AG09319 (cell line): ENCODE measurements at regions not wholly inside any gene's neighbourhood (a gene's known extent, or its start where the extent isn't known, plus 50 kb on each side); places are given as distances from the start of the nearest gene placed in this dataset.
"Not testable (repeated sequence)": the region's sequence is repeated elsewhere in the genome, so short reads cannot be mapped to it uniquely, and the experiment has no call there.

ENCODE experiments used
- DNase-seq: peaks from one replicate; pipeline ENCODE4 v3.0.0-alpha.2; 2010; ENCODE audit warnings: low read depth; ENCODE audit errors: extremely low read depth
- TF ChIP-seq, protein P1 (sequence below): IDR thresholded peaks from 2 replicates; pipeline ENCODE4 v1.5.1; 2011; ENCODE audit warnings: low read depth, mild to moderate bottlenecking, inconsistent platforms, low read length, moderate library complexity

GRCh38 chr3:159039286-159039685, 237.4 kb downstream of the MFSD1 start:
- TF ChIP-seq, protein P1, sequence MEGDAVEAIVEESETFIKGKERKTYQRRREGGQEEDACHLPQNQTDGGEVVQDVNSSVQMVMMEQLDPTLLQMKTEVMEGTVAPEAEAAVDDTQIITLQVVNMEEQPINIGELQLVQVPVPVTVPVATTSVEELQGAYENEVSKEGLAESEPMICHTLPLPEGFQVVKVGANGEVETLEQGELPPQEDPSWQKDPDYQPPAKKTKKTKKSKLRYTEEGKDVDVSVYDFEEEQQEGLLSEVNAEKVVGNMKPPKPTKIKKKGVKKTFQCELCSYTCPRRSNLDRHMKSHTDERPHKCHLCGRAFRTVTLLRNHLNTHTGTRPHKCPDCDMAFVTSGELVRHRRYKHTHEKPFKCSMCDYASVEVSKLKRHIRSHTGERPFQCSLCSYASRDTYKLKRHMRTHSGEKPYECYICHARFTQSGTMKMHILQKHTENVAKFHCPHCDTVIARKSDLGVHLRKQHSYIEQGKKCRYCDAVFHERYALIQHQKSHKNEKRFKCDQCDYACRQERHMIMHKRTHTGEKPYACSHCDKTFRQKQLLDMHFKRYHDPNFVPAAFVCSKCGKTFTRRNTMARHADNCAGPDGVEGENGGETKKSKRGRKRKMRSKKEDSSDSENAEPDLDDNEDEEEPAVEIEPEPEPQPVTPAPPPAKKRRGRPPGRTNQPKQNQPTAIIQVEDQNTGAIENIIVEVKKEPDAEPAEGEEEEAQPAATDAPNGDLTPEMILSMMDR = no peak
- no peak for DNase-seq

GRCh38 chr3:159045279-159045885, 243.5 kb downstream of the MFSD1 start:
- TF ChIP-seq, protein P1 = no peak
- no peak for DNase-seq

- TF ChIP-seq, protein P1 = no peak
- no peak for DNase-seq
These were observed 245.5 kb downstream of the MFSD1 start for GRCh38 chr3:159047361-159047760.

- DNase-seq = not testable (repeated sequence)
These were observed 250.6 kb downstream of the MFSD1 start for GRCh38 chr3:159052494-159052893.

GRCh38 chr3:159057621-159058020, 255.8 kb downstream of the MFSD1 start:
- TF ChIP-seq, protein P1 = no peak
- DNase-seq = no peak

DNA sequence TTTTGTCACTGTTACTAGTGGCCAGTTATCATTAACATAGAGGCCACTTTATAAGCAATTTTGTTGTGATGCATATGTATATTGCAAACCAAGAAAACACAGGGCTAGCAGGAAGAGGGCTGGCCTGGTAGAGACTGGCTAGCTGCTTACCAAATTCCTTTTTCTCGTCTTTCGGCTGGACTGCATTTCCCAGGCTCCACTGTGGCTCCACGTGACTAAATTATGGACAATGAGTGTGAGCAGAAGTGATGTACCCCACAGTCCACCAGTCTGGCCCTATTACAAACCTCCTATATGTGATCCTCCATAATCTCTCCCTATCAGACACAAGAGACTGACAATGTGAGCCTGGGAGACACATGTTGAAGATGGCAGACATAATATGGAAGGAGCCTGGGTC, 257.0 kb downstream of the MFSD1 start:
- TF ChIP-seq, protein P1 = no peak
- no peak for DNase-seq

- no peak for DNase-seq
- TF ChIP-seq, protein P1 = no peak
These were observed 257.5 kb downstream of the MFSD1 start for GRCh38 chr3:159059395-159059794.

DNA sequence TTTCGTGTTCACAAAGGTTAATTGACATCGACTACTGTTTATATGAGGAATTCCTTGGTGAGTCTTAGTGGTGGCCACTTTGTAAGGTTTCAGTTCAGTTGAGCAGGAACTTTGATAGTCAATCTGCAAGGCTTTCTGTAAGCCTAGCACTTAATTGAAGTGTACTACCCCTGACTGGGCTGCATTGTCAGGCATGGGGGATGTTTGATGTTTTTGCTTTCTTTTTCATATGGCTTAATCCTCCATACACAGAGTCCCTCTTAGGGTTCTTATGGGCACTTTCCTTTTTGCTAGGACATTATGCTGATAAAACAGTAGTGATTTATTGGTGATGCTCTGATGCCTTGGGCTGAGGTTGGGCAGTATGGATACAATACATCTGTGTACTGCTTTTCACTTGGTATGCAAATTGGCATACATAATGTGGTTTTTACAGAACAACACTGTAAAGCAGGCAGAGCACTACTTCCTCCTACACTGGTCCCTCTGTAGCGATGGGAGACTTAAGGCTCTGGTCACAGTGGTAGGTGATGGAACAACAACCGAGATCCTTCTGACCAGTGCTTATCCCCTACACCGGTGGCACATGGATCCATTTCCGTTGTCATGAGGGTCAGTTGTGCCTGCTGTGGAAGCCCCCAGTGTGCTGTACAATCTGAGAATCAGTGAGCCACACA, 261.0 kb downstream of the MFSD1 start:
- TF ChIP-seq, protein P1 = no peak
- no peak for DNase-seq
